Activated T-helper 17 cell treated with anti-CD3 and anti-CD28 coated beads, Interleukin-2, amount 50 U/mL, for 72 hours (primary cell): ENCODE measurements at regions not wholly inside any gene's neighbourhood (a gene's known extent, or its start where the extent isn't known, plus 50 kb on each side); places are given as distances from the start of the nearest gene placed in this dataset.

Experiments
- ATAC-seq: fragments of 150-1000 bp; cut with Tn5 transposase; replicated peaks from 2 replicates; pipeline ENCODE4 v1.10.0; 2021; ENCODE audit warnings: mild to moderate bottlenecking, moderate library complexity
- H3K27ac Mint-ChIP-seq: one replicate; pipeline ENCODE4 v1.8.0; 2022; ENCODE audit warnings: mixed read lengths
- H3K27me3 Mint-ChIP-seq: one replicate; pipeline ENCODE4 v1.8.0; 2022; ENCODE audit warnings: mixed read lengths
- H3K36me3 Mint-ChIP-seq: one replicate; pipeline ENCODE4 v1.8.0; 2022; ENCODE audit warnings: low read depth, mild to moderate bottlenecking, mixed read lengths
- H3K4me1 Mint-ChIP-seq: one replicate; pipeline ENCODE4 v1.8.0; 2022; ENCODE audit warnings: mixed read lengths
- H3K4me3 Mint-ChIP-seq: one replicate; pipeline ENCODE4 v1.8.0; 2022; ENCODE audit warnings: mild to moderate bottlenecking, mixed read lengths
- H3K9me3 Mint-ChIP-seq: one replicate; pipeline ENCODE4 v1.8.0; 2022; ENCODE audit warnings: mixed read lengths

DNA sequence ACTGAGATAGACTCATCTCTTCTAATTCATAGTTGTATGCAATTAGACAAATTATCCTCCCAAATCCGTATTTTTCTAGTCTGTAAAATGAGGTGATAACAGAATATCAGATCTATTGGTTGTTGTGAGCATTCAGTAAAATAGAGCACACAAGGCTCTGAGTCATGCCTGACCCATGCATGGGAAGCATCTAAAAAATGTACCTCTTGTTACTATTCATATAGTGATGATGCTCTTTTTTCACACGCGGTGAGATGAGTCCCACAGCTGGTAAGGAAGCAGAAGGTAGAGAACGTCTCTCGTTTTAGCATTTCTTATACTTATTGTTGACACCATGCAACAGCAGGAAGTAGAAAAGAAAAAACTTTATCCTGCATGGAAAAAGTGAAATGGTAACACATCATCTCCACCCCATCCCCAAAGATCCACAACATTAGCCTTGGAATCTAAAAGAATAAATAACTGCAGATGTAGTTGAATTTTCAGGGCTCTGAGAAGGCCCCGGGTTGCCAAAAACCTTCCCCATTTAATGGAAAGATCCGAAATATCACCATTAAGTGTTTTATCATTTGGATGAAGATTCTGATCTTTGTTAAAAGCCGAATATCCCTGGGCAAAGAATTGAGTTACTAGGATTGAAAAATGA is 215.6 kb downstream of the TMEM114 start:
- Mint-ChIP-seq H3K4me1 (no peaks in the 10 kb centered on the region), H3K27ac (no peak overlapping the region), H3K27me3 (no peaks in the 10 kb centered on the region), H3K4me3 (no peak overlapping the region), H3K9me3 (peaks cover 17% of the 10 kb centered on the region), H3K36me3 (no peaks in the 10 kb centered on the region)
- no peak for ATAC-seq

DNA sequence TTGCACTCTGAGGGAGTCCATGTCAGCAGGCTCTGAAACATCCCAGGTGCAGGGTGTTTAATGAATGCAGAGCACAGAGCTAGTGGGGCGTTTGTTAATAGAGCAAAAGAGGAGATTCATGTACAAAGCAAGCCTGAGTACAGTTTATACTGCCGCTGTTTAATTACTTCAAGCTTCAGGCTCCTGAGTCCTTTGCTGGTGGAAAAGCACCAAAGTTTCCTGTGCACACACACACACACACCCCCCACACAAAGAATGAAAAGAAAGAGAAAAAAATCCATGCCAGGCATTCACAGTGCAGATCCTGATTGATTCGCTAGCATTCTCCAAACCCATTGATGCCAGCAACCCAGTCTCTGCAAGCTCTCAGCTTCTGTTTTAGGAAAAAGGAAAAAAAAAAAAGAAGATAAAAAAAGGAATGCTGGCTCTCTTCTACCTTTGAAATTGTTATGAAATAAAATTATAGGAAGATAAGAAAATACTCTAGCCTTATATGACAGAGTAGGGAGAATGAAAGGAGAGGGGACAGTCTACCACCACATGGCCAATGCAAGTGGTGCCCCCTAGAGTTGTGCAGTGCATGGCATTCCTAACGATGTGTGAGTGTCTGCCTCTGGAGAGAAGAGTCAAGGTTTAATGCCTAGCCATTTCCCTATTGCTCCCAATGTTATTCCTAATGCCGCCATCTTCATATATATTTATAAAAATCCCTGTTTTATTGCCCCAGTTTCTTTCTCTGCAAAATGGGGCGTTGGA is 216.5 kb downstream of the TMEM114 start:
- Mint-ChIP-seq H3K4me3 (no peak overlapping the region), H3K4me1 (no peaks in the 10 kb centered on the region), H3K9me3 (peaks cover 18% of the 10 kb centered on the region), H3K27ac (no peak overlapping the region), H3K36me3 (no peaks in the 10 kb centered on the region), H3K27me3 (no peaks in the 10 kb centered on the region)
- no peak for ATAC-seq

DNA sequence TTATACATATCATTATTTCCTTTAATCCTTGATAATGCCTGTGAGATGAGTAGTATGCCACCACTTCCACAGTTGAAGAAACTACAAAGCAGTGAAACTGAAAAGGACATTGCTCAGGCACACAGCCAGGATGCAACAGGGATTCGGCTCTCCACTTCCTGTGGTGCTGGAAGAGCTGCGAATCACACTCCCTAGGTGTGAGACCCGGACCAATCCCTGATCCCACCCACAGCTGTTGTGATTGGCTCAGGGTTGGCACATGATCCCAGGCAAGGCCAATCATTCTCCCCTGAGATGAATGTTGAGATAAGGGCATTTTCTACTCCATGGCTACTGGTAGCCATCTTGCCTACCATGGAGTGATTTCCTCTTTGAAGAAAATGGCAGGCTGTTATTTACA is 218.2 kb downstream of the TMEM114 start:
- Mint-ChIP-seq H3K27ac (no peak overlapping the region), H3K27me3 (no peaks in the 10 kb centered on the region), H3K4me1 (no peaks in the 10 kb centered on the region), H3K4me3 (no peak overlapping the region), H3K36me3 (no peaks in the 10 kb centered on the region), H3K9me3 (peaks cover 12% of the 10 kb centered on the region)
- ATAC-seq, result no peak

DNA sequence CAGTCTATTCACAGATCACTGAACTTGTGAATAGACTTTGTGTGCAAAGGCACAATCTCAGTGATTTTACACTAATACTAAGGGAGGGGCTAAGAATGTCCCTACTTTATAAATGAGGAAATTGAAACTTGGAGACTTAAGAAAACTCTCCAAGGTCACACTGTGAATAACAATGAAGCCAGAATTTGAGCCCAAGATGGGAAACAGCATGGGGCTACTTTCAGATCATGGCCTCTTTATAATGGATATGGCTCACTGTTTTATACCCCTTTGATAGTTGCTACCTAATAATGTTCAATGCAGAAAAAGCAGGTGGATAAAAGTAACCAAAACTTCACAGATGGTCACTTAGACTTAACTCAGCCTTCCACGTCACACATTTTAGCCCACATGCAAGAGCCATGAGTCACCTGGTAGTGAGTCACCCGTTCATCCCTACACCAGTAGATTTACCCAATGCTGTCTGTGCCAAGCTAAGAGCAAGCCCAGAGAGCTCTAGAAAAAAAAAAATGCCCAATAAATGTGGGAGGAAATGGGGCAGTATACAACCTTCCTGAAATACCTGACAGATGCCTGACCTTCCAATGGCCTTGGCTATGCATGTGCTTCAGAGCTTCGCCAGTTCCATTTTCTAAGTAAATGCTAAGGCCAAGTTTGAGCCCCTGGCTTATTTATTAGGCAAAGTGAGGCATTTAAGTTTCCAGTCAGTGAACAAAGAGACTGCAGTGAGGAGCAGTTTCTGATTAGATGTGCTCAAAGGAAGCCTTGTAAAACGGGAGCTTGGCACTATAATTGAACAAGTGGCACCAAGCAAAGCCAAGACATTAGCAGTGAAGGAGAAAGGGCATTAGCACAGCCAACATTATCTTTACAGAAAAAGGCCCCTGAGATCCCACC is 219.7 kb downstream of the TMEM114 start:
- Mint-ChIP-seq H3K27me3 (no peaks in the 10 kb centered on the region), H3K27ac (no peak overlapping the region), H3K36me3 (no peaks in the 10 kb centered on the region), H3K4me3 (no peak overlapping the region), H3K9me3 (peaks cover 12% of the 10 kb centered on the region), H3K4me1 (no peaks in the 10 kb centered on the region)
- no peak for ATAC-seq

DNA sequence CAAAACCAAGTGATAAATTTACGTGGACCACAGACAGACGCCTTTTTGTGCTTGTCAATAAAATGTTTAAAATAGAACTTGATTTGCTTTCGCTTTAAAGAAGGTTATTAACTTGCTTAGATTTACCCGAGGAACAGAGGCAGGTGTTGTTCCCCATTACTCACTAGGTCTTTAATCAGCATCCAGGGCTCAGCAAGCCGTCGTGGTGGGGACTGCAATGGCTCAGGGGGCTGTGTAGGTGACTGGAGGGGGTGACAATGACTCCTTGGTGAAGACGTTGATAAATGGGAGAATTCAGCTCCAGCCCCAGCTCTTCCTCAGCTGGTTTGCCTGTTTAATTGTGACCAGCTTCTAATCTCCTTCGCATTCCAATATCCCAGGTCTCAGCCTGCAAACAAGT is 231.4 kb downstream of the TMEM114 start:
- H3K36me3 Mint-ChIP-seq, result no peaks in the 10 kb centered on the region
- no peaks in the 10 kb centered on the region for H3K27me3 Mint-ChIP-seq
- H3K27ac Mint-ChIP-seq, result no peak overlapping the region
- no peaks in the 10 kb centered on the region for H3K9me3 Mint-ChIP-seq
- no peak overlapping the region for H3K4me3 Mint-ChIP-seq
- no peaks in the 10 kb centered on the region for H3K4me1 Mint-ChIP-seq
- ATAC-seq, result no peak

DNA sequence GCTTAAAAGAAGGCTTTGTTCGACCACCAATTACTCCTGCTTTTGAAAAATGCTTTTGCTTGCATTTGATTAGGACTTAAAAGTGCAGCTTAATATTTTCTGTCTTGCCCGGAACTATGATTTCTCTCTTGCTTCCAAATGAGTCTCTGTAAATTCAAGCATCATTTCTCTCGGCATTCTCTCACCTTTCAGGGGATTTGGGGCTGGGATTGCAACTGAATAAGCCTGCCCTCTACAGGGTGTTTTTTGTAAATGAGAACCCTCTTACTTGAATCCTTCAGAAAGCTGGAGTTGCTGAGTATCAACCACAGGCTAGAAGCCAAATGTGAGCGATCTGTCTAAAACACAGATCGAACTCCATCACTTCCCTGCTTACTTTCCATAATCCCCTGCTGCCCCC is 234.6 kb downstream of the TMEM114 start:
- no peaks in the 10 kb centered on the region for H3K4me1 Mint-ChIP-seq
- H3K27me3 Mint-ChIP-seq, result no peaks in the 10 kb centered on the region
- H3K4me3 Mint-ChIP-seq, result no peak overlapping the region
- H3K36me3 Mint-ChIP-seq, result no peaks in the 10 kb centered on the region
- no peak for ATAC-seq
- H3K9me3 Mint-ChIP-seq, result no peaks in the 10 kb centered on the region
- no peak overlapping the region for H3K27ac Mint-ChIP-seq

DNA sequence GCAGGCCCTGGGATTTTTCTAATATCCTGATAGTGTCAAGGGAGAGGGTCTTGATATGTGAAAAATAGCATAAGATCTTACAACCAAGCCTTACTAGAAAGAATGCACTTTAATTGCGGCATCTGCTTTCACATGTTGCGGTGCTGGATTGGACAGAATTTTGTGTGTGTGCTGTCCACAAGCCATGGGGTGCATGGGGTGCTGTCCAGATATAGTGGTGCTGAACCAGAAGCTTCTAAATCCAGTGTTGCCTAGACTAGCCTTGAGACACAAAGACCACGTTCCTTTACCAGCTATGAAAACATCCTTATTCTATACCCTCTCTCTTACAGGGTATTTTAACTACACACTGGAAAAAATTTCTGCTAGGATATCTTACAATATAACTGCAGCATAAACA is 244.0 kb downstream of the TMEM114 start:
- H3K27me3 Mint-ChIP-seq, result no peaks in the 10 kb centered on the region
- no peak overlapping the region for H3K27ac Mint-ChIP-seq
- H3K36me3 Mint-ChIP-seq, result no peaks in the 10 kb centered on the region
- H3K9me3 Mint-ChIP-seq, result peaks cover 14% of the 10 kb centered on the region
- no peak overlapping the region for H3K4me3 Mint-ChIP-seq
- no peaks in the 10 kb centered on the region for H3K4me1 Mint-ChIP-seq
- no peak for ATAC-seq

DNA sequence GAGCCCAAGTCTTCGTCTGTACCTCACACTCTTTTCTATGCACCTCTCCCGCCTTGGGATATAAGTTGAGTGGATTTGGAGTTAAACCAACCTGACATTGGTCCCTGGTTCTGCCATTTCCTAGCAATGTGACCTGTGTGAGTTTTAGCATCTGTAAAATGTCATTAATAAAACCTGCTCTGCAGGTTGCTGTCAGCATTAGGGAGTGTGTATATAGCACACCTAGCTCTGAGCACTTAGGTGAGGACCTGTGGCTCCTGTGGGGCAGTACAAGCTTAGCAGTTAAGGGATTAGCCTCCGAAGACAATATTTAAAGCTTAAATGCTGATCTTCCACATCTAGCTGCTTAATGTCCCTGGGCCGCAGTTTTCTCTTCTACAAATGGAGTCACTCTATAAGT is 248.0 kb downstream of the TMEM114 start:
- Mint-ChIP-seq H3K4me3 (no peak overlapping the region), H3K27me3 (no peaks in the 10 kb centered on the region), H3K27ac (no peak overlapping the region), H3K9me3 (peaks cover 15% of the 10 kb centered on the region), H3K4me1 (no peaks in the 10 kb centered on the region), H3K36me3 (no peaks in the 10 kb centered on the region)
- no peak for ATAC-seq

DNA sequence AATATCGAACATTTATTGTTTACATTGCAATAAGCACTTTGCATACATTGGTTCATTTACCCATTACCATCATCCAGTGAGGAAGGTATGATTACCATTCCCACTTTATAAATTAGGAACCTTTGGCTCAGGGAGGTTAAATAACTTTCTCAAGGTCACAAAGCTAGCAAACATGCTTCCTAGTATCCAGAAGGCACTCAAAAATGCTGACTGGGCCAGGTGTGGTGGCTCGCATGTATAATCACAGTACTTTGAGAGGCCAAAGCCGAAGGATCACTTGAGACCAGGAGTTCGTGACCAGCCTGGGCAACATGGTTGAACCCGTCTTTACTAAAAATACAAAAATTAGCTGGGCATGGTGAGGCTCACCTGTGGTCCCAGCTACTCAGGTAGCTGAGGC is 259.6 kb downstream of the TMEM114 start:
- Mint-ChIP-seq H3K27ac (no peak overlapping the region), H3K9me3 (peaks cover 23% of the 10 kb centered on the region), H3K27me3 (no peaks in the 10 kb centered on the region), H3K36me3 (no peaks in the 10 kb centered on the region), H3K4me1 (no peaks in the 10 kb centered on the region), H3K4me3 (no peak overlapping the region)
- ATAC-seq, result no peak

DNA sequence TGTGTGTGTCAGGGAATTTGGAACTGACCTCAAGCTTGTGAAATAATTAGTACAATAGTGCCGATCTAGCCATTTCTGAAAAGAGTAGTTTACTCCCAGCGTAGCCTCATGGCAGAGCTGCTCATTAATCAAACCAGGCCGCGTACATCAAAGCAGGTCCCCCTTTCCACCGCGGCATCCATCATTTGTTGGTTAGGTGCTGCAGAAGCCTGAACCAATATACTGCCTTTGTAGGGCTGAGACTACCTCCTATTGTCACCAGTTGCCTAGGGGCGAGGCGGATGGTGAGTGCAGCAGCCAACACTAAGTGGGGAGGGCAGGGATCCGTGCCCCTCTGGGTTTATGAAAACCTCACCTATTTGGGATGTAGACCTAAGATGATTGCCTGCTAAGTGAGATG is 264.1 kb downstream of the TMEM114 start:
- Mint-ChIP-seq H3K4me1 (no peaks in the 10 kb centered on the region), H3K4me3 (no peak overlapping the region), H3K9me3 (peaks cover 18% of the 10 kb centered on the region), H3K27ac (no peak overlapping the region), H3K27me3 (no peaks in the 10 kb centered on the region), H3K36me3 (no peaks in the 10 kb centered on the region)
- ATAC-seq, result no peak

DNA sequence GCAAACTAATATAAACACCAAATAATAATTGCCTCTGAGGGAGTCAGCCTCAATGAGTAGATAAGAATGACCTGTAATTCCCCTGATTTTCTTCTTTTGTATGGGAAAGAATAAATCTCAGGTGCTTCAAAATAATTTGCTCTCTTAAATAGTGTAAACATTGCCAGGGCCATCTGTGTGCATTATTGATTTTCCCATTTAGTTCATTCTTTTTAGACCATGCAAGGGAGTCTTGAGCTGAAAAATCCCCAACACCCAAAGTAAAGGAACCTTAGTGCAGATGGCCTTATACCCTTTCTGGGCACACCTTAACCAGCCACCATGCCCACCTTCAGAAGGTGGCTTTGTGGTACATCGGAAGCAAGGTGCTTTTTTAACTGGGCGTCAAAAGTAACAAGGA is 267.2 kb downstream of the TMEM114 start:
- Mint-ChIP-seq H3K27me3 (no peaks in the 10 kb centered on the region), H3K4me3 (no peak overlapping the region), H3K36me3 (no peaks in the 10 kb centered on the region), H3K4me1 (no peaks in the 10 kb centered on the region), H3K9me3 (peaks cover 14% of the 10 kb centered on the region), H3K27ac (no peak overlapping the region)
- ATAC-seq, result no peak

DNA sequence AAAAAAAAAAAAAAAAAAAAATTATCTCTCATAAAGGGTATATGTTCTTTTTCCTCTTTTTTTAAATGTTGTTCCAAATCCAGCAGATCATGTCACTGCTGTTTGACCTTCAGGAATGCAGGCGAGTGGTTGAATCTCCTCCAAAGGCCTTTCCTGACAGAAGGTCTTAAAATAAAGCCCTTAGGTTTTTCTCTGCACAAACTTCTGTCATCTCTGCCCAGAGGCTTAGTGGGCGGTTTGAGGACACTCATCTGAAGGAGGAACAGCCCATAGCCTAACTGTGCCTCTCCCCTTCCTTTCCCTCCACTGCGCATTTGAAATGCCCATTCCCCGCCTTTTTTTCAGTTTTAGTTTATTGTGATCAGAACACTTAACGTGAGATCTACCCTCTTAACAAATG is 270.2 kb downstream of the TMEM114 start:
- H3K9me3 Mint-ChIP-seq, result peaks cover 11% of the 10 kb centered on the region
- ATAC-seq, result no peak
- no peaks in the 10 kb centered on the region for H3K36me3 Mint-ChIP-seq
- no peaks in the 10 kb centered on the region for H3K27me3 Mint-ChIP-seq
- no peaks in the 10 kb centered on the region for H3K4me1 Mint-ChIP-seq
- no peak overlapping the region for H3K4me3 Mint-ChIP-seq
- H3K27ac Mint-ChIP-seq, result no peak overlapping the region

DNA sequence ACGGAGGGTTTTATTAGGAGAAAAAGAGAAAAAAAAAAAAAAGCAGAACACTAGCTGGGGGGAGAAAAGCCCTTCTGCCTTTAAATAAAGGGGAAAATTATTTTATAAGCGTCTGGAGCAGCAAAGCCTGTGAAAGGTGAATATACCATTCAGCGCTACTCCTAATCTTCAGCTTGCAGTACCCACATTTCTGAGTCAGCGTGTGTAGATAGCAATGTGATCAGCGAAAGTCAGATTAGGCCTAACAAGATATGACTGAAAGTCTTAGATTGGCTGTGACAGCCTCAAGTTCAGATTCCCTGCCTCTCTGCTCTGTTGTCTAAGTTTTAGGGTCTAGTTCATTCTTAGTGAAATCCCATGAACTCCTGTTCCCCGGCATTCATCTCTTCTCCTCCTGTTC is 279.5 kb downstream of the TMEM114 start:
- peaks cover 10% of the 10 kb centered on the region for H3K9me3 Mint-ChIP-seq
- H3K4me1 Mint-ChIP-seq, result no peaks in the 10 kb centered on the region
- no peaks in the 10 kb centered on the region for H3K27me3 Mint-ChIP-seq
- no peak for ATAC-seq
- H3K27ac Mint-ChIP-seq, result no peak overlapping the region
- no peak overlapping the region for H3K4me3 Mint-ChIP-seq
- no peaks in the 10 kb centered on the region for H3K36me3 Mint-ChIP-seq

DNA sequence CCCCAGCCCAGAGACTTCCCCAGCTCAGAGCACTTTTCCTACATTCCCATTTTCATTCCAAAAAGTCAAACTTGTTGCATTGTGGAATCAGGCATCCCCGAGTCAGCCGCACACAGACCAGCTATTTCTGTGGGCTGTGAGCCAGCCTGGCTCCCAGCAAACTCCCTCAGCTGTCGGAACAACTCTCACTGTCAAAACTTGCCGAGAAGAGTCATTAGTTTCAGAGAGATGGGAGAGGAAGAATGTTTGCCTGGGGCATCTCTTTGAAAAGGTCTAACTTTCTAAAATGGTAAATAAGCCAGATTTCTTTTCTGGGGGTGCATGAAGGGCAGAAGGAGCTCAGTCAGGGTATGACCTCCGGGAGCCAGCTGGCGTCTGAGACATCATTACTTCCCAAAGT is 280.0 kb downstream of the TMEM114 start:
- H3K4me1 Mint-ChIP-seq, result no peaks in the 10 kb centered on the region
- no peak overlapping the region for H3K27ac Mint-ChIP-seq
- H3K4me3 Mint-ChIP-seq, result no peak overlapping the region
- H3K27me3 Mint-ChIP-seq, result no peaks in the 10 kb centered on the region
- no peak for ATAC-seq
- no peaks in the 10 kb centered on the region for H3K36me3 Mint-ChIP-seq
- H3K9me3 Mint-ChIP-seq, result peaks cover 15% of the 10 kb centered on the region

DNA sequence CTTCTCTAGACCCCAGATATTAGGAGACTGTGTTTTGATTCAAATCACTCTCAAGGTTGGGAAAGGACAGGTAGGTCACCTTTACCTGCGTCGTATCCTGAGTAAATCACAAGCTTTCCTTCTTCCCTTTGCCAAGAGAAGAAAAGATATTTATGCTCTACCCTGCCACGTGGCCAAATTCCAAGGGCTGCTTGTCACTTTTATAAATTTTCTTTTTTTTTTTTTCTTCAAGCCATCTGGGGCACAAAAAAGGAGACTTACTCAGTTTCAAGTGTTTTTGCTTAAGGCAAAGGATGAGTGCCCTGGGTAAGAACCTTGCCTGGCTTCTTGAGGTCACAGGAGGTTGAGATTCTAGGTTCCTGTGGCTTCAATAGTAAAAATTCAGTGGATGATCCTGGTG is 285.1 kb downstream of the TMEM114 start:
- ATAC-seq, result no peak
- H3K36me3 Mint-ChIP-seq, result no peaks in the 10 kb centered on the region
- peaks cover 22% of the 10 kb centered on the region for H3K9me3 Mint-ChIP-seq
- no peak overlapping the region for H3K4me3 Mint-ChIP-seq
- H3K4me1 Mint-ChIP-seq, result no peaks in the 10 kb centered on the region
- no peak overlapping the region for H3K27ac Mint-ChIP-seq
- H3K27me3 Mint-ChIP-seq, result no peaks in the 10 kb centered on the region
